Endodermal cell (in vitro differentiated cells): ENCODE measurements at regions not wholly inside any gene's neighbourhood (a gene's known extent, or its start where the extent isn't known, plus 50 kb on each side); places are given as distances from the start of the nearest gene placed in this dataset.

Source experiments
- DNase-seq: peaks from one replicate; pipeline ENCODE4 v3.0.0-alpha.2; 2017
- H3K27ac ChIP-seq: 2 replicates; pipeline ENCODE4 v1.5.1; 2013; ENCODE audit warnings: mild to moderate bottlenecking, low read depth, low read length, moderate library complexity
- H3K27me3 ChIP-seq: 2 replicates; pipeline ENCODE4 v1.6.1; 2013; ENCODE audit warnings: mild to moderate bottlenecking, low read length, moderate library complexity; ENCODE audit not compliant: insufficient read depth, control insufficient read depth, poor library complexity, severe bottlenecking
- H3K36me3 ChIP-seq: 2 replicates; pipeline ENCODE4 v1.7.0; 2013; ENCODE audit warnings: mild to moderate bottlenecking, low read length, moderate library complexity; ENCODE audit not compliant: control insufficient read depth, insufficient read depth
- H3K4me1 ChIP-seq: one replicate; pipeline ENCODE4 v1.7.0; 2013; ENCODE audit warnings: low read length; ENCODE audit not compliant: control insufficient read depth, insufficient read depth
- H3K4me3 ChIP-seq: 2 replicates; pipeline ENCODE4 v1.5.1; 2013; ENCODE audit warnings: mild to moderate bottlenecking, low read length, moderate library complexity
- H3K9ac ChIP-seq: 2 replicates; pipeline ENCODE4 v1.6.1; 2013; ENCODE audit warnings: mild to moderate bottlenecking, low read length, moderate library complexity; ENCODE audit not compliant: poor library complexity, severe bottlenecking; ENCODE audit errors: extremely low read depth
- H3K9me3 ChIP-seq: 2 replicates; pipeline ENCODE4 v1.6.1; 2013; ENCODE audit warnings: mild to moderate bottlenecking, low read length, moderate library complexity; ENCODE audit not compliant: control insufficient read depth
- H3K27ac Mint-ChIP-seq: 2 replicates; pipeline ENCODE4 v1.8.0; 2020; ENCODE audit warnings: mixed read lengths
- H3K27me3 Mint-ChIP-seq: 2 replicates; pipeline ENCODE4 v1.8.0; 2021; ENCODE audit warnings: mild to moderate bottlenecking, mixed read lengths; ENCODE audit not compliant: insufficient read depth
- H3K36me3 Mint-ChIP-seq: 2 replicates; pipeline ENCODE4 v1.8.0; 2020; ENCODE audit warnings: low read depth, mixed read lengths
- H3K4me1 Mint-ChIP-seq: 2 replicates; pipeline ENCODE4 v1.8.0; 2020; ENCODE audit warnings: mixed read lengths
- H3K4me3 Mint-ChIP-seq: 2 replicates; pipeline ENCODE4 v1.8.0; 2020; ENCODE audit warnings: mild to moderate bottlenecking, moderate library complexity, mixed read lengths
- H3K9me3 Mint-ChIP-seq: 2 replicates; pipeline ENCODE4 v1.8.0; 2020; ENCODE audit warnings: mild to moderate bottlenecking, mixed read lengths
- CTCF ChIP-seq: fragments of 200-600 bp; sonication (generic); conservative IDR thresholded peaks from 2 replicates; pipeline ENCODE4 v1.5.0; 2021; ENCODE audit warnings: antibody characterized with exemption, mild to moderate bottlenecking
- WGBS, 2 experiments: methylation state at CpG; one replicate each; pipeline versions ENCODE4 v1.1.5 to v1.1.7; 2013; ENCODE audit warnings: missing lambda C conversion rate in 2 of 2, mixed read lengths in 1 of 2; ENCODE audit not compliant: insufficient coverage in 1 of 2, insufficient read length in 1 of 2; 5-methylcytosine and 5-hydroxymethylcytosine counted together

DNA sequence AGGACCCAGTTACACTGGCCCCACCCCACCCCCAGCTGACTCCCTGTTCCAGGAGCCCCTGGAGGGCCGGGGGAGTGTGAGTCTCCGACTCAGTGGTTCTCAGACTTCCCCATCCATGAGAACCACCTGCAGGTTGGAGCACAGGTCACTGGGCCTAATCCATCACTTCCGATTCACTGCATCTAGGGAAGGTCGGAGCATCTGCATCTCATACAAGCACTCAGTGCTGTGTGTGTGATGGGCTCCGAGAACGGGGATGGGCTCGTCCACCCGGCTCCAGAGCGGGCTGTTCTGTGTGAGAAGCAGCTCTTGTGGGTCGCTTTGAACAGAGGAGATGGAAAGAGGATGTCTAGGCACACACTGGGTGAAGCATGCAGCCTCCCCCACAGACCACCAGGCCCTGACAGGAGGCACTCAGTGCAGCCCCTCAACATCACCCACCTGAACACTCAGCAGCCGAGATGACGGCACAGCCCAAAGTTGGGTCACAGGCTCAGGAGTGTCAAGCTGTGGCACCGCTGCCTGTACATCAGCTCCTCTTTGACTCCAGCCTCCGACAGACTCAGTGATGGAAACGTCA, 541.4 kb downstream of the BRD1 start:
- H3K27ac ChIP-seq = no peak overlapping the region
- H3K36me3 Mint-ChIP-seq = no peaks in the 10 kb centered on the region
- H3K27me3 Mint-ChIP-seq = peaks cover 2% of the 10 kb centered on the region
- peaks cover 2% of the 10 kb centered on the region for H3K9me3 Mint-ChIP-seq
- WGBS, 2 experiments = 95% methylated on average over 5 to 15 of the region's 15 CpGs
- H3K4me1 ChIP-seq = no peaks in the 10 kb centered on the region
- no peak overlapping the region for H3K27ac Mint-ChIP-seq
- no peaks in the 10 kb centered on the region for H3K9me3 ChIP-seq
- H3K4me3 Mint-ChIP-seq = no peak overlapping the region
- no peak overlapping the region for H3K4me3 ChIP-seq
- no peak for TF ChIP-seq CTCF
- H3K36me3 ChIP-seq = no peaks in the 10 kb centered on the region
- no peak overlapping the region for H3K9ac ChIP-seq
- H3K4me1 Mint-ChIP-seq = no peaks in the 10 kb centered on the region
- DNase-seq = no peak
- H3K27me3 ChIP-seq = no peaks in the 10 kb centered on the region

DNA sequence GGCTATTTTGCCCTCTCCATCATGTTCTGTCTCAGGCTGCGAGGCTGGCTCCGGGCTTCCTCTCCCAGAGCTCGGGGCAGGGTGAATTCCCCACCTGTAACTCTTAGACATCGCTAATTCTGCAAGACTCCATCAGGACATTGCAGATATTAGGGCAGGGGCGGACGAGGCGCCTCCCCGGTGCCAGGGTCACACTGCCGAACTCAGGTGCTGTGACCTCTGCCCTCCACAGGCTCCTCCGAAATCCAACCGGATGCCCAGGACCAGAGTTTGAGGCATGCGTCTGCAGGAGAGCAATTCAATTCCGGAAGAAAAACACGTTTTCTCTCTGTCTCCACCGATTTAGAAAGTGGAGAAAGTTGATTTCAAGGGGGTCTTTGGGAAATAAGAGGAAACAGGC, 542.7 kb downstream of the BRD1 start:
- Histone ChIP-seq H3K9me3 (no peaks in the 10 kb centered on the region), H3K4me1 (no peaks in the 10 kb centered on the region), H3K4me3 (no peak overlapping the region), H3K9ac (no peak overlapping the region), H3K27me3 (no peaks in the 10 kb centered on the region), H3K36me3 (no peaks in the 10 kb centered on the region), H3K27ac (no peak overlapping the region)
- 91 to 96% methylated on average over 14 to 15 of the region's 15 CpGs for WGBS, 2 experiments
- Mint-ChIP-seq H3K27me3 (peaks cover 2% of the 10 kb centered on the region), H3K27ac (no peak overlapping the region), H3K4me3 (no peak overlapping the region), H3K36me3 (no peaks in the 10 kb centered on the region), H3K9me3 (peaks cover 2% of the 10 kb centered on the region), H3K4me1 (no peaks in the 10 kb centered on the region)
- DNase-seq = no peak
- no peak for TF ChIP-seq CTCF

GRCh38 chr22:49284056-49284784, 543.5 kb downstream of the BRD1 start:
- DNase-seq = no peak
- peaks cover 2% of the 10 kb centered on the region for H3K27me3 Mint-ChIP-seq
- no peak overlapping the region for H3K4me3 ChIP-seq
- H3K9ac ChIP-seq = no peak overlapping the region
- WGBS, 2 experiments = 80 to 85% methylated on average over 14 to 23 of the region's 23 CpGs
- H3K36me3 Mint-ChIP-seq = no peaks in the 10 kb centered on the region
- no peaks in the 10 kb centered on the region for H3K9me3 ChIP-seq
- no peak overlapping the region for H3K4me3 Mint-ChIP-seq
- TF ChIP-seq CTCF = no peak
- H3K4me1 ChIP-seq = no peaks in the 10 kb centered on the region
- no peak overlapping the region for H3K27ac ChIP-seq
- no peaks in the 10 kb centered on the region for H3K36me3 ChIP-seq
- peaks cover 2% of the 10 kb centered on the region for H3K9me3 Mint-ChIP-seq
- no peak overlapping the region for H3K27ac Mint-ChIP-seq
- no peaks in the 10 kb centered on the region for H3K27me3 ChIP-seq
- no peaks in the 10 kb centered on the region for H3K4me1 Mint-ChIP-seq
